Stomach (tissue), 8 donors: ENCODE measurements at regions not wholly inside any gene's neighbourhood (a gene's known extent, or its start where the extent isn't known, plus 50 kb on each side); places are given as distances from the start of the nearest gene placed in this dataset.

ENCODE experiments used
- DNase-seq, 2 donors: peaks; one replicate each; pipeline versions ENCODE4 v3.0.0 to v3.0.0-alpha.2; 2013 to 2019
- H3K27ac ChIP-seq, 5 donors: fragments of 200-600 bp in 4 of 5; sonication (generic) in 4 of 5; one replicate each; pipeline ENCODE4 v1.5.1; 2013 to 2019; ENCODE audit warnings: mild to moderate bottlenecking in 1 of 5, moderate library complexity in 1 of 5
- H3K27me3 ChIP-seq, 3 donors: fragments of 200-600 bp; sonication (generic); one replicate each; pipeline ENCODE4 v1.5.1; 2017 to 2019; ENCODE audit warnings: mixed run types in 1 of 3
- H3K36me3 ChIP-seq, 4 donors: fragments of 200-600 bp; sonication (generic); 1 replicate in 3 of 4; 2 replicates in 1 of 4; pipeline ENCODE4 v1.5.1; 2016 to 2019
- H3K4me1 ChIP-seq, 4 donors: fragments of 200-600 bp; sonication (generic); one replicate each; pipeline ENCODE4 v1.5.1; 2016 to 2019
- H3K4me3 ChIP-seq, 4 donors: fragments of 200-600 bp; sonication (generic) in 3 of 4; one replicate each; pipeline ENCODE4 v1.5.1; 2016 to 2019; ENCODE audit warnings: mild to moderate bottlenecking in 1 of 4
- H3K9me3 ChIP-seq, 4 donors: fragments of 200-600 bp; sonication (generic); one replicate each; pipeline ENCODE4 v1.5.1; 2016 to 2019
- EP300 ChIP-seq: sonication (generic); formaldehyde crosslinking; IDR thresholded peaks from one replicate; pipeline ENCODE4 v1.6.1; 2017; ENCODE audit warnings: antibody characterized with exemption
- POLR2A ChIP-seq, 4 donors: fragments of 450-650 bp; IDR thresholded peaks; one replicate each; pipeline ENCODE4 v1.6.1; 2016; ENCODE audit warnings: antibody characterized with exemption in 4 of 4, control low read depth in 2 of 4, mild to moderate bottlenecking in 1 of 4, moderate library complexity in 1 of 4
- POLR2AphosphoS5 ChIP-seq, 3 donors: sonication (generic); formaldehyde crosslinking; IDR thresholded peaks; one replicate each; pipeline ENCODE4 v1.6.1; 2016; ENCODE audit warnings: antibody characterized with exemption in 3 of 3
- WGBS, 5 donors: extraction: QIAGEN DNeasy Blood & Tissue Kit in 3 of 5; methylation state at CpG; one replicate each; pipeline versions ENCODE4 v1.1.5 to v1.1.7; 2013 to 2018; 5-methylcytosine and 5-hydroxymethylcytosine counted together
- intact Hi-C: fragments of 100-400 bp; cut with DNase I; formaldehyde crosslinking; loops from one replicate; pipeline ENCODE4 v1.15.1; 2023; ENCODE audit warnings: low total_unique reads
- TF ChIP-seq, protein P1 (sequence below), 7 experiments: fragments of 450-650 bp in 4 of 7; fragments of 200-600 bp in 3 of 7; sonication (generic) in 3 of 7; IDR thresholded peaks; one replicate each; pipeline ENCODE4 v1.5.1; 2016 to 2019; ENCODE audit warnings: antibody characterized with exemption in 7 of 7, control low read depth in 2 of 7, mild to moderate bottlenecking in 1 of 7
- donor health status: healthy with polysubstance abuse.
- donor health status: Bipolar disorder and iron deficiency.
- donor health status: healthy.

DNA sequence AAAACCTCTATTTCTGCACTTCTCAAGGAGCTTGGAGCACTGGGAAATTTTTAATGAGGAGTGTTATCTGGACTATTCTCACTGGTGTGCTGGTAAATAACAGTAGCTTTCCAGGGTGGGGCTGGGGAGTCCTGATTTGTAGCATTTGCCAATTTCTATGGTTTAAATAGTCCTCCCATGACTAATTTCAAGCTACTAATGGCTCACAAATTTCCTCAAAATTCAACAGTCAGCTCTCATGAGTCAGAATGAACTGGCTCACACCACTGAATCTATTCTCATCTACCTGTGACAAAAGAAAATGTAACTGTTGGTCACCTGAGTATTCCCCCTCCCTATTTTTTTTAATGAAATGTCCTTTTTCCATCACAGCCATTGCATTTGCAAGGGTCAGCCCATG, 449.6 kb downstream of the KIF16B start:
- no peak for DNase-seq

DNA sequence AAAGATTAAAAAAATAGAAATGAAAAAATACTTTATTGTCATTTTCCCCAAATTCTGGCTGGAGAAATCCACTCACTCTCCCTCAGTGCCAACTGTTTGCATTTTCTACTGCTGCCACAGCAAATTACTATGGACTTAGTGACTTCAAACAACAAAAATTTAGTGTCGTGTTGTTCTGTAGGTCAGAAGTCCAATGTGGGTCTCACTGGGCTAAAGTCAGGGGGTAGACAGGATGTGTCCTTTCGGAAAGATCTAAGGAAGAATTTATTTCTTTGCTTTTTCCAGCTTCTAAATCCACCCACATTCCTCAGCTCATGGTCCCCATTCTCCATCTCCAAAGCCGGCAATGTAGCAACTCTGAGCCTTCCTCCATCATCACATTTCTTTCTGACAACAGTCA, 453.3 kb downstream of the KIF16B start:
- H3K9me3 ChIP-seq = no peaks in the 10 kb centered on the region
- WGBS, 5 donors = 86 to 95% (median 89%) methylated on average over 3 of the region's 3 CpGs
- no peaks in the 10 kb centered on the region for H3K36me3 ChIP-seq
- H3K4me3 ChIP-seq = no peak overlapping the region
- no peak for DNase-seq
- intact Hi-C loops = no loop called here
- TF ChIP-seq POLR2A (IDR thresholded peaks at IDR 0.05) (no peak), POLR2AphosphoS5 (IDR thresholded peaks at IDR 0.05) (no peak), EP300 (no peak)
- no peaks in the 10 kb centered on the region for H3K4me1 ChIP-seq
- H3K27ac ChIP-seq = no peak overlapping the region
- H3K27me3 ChIP-seq = no peaks in the 10 kb centered on the region

More for the DNA sequence above, 449.6 kb downstream of the KIF16B start:
- Histone ChIP-seq H3K4me3 (no peak overlapping the region), H3K27ac (no peak overlapping the region), H3K27me3 (no peaks in the 10 kb centered on the region), H3K9me3 (peaks cover 0 to 2% (median 0%) of the 10 kb centered on the region in 4 donors), H3K36me3 (no peaks in the 10 kb centered on the region), H3K4me1 (no peaks in the 10 kb centered on the region)
- intact Hi-C loops = no loop called here
- no peak for TF ChIP-seq POLR2A (IDR thresholded peaks at IDR 0.05)
- no peak for TF ChIP-seq EP300
- TF ChIP-seq POLR2AphosphoS5 (IDR thresholded peaks at IDR 0.05) = no peak
- TF ChIP-seq, protein P1, sequence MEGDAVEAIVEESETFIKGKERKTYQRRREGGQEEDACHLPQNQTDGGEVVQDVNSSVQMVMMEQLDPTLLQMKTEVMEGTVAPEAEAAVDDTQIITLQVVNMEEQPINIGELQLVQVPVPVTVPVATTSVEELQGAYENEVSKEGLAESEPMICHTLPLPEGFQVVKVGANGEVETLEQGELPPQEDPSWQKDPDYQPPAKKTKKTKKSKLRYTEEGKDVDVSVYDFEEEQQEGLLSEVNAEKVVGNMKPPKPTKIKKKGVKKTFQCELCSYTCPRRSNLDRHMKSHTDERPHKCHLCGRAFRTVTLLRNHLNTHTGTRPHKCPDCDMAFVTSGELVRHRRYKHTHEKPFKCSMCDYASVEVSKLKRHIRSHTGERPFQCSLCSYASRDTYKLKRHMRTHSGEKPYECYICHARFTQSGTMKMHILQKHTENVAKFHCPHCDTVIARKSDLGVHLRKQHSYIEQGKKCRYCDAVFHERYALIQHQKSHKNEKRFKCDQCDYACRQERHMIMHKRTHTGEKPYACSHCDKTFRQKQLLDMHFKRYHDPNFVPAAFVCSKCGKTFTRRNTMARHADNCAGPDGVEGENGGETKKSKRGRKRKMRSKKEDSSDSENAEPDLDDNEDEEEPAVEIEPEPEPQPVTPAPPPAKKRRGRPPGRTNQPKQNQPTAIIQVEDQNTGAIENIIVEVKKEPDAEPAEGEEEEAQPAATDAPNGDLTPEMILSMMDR (IDR thresholded peaks at IDR 0.05) = no peak

DNA sequence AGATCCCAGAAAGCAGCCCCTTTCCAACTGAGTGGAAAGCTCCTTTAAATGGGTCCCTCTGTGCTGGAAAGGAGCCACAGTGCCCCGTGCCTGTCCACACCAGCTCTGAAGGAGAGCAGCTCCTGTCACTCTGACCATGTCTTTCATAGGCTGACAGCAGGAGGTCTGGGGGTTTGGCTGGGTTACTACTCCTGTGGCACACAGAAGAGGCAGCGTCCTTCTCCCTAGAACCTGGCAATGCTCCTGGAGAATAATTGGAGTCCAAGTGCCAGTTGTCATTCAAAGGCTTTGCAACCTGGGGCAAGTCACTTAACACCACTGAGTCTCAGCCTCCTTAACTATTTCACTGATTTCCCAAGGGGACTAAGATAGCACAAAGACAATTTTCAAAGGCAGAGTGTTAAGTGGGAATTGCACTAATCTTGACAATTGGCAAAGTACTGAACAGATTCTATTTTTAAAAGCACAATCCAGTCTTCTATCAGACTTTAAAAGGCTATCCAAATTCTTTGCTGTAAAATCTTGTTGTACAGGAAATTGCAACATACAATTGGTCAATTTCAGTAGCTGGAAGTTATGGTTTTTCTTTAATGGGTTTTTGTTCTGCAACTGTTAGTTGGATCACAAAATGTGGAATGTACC, 457.2 kb downstream of the KIF16B start:
- no peaks in the 10 kb centered on the region for H3K27me3 ChIP-seq
- H3K27ac ChIP-seq = no peak overlapping the region
- H3K4me3 ChIP-seq = no peak overlapping the region
- 57 to 79% (median 75%) methylated on average over 2 of the region's 2 CpGs for WGBS, 5 donors
- no peaks in the 10 kb centered on the region for H3K36me3 ChIP-seq
- H3K9me3 ChIP-seq = no peaks in the 10 kb centered on the region
- intact Hi-C loops = no loop called here
- no peaks in the 10 kb centered on the region for H3K4me1 ChIP-seq
- no peak for DNase-seq
- TF ChIP-seq POLR2AphosphoS5 (IDR thresholded peaks at IDR 0.05) = no peak

DNA sequence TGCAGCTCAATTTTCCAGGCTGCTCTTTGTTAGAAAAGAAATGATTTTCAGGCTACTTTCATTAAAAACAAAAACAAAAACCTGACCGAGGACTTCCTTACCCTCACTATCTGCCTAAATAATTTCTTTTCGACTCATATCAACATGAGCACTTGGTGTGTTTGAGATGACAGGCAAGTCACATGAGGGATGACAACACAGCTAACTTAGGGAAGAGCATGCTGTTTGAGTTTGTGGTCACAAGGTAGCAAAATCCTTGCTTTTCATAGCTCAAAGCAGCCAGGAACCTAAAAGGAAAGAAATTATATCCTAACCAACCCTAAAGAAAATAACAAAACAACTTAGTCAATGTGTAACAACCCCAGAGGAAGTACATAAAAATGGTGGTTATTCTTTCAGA, 459.5 kb downstream of the KIF16B start:
- 72 to 93% (median 79%) methylated on average over 2 of the region's 2 CpGs for WGBS, 5 donors
- Histone ChIP-seq H3K4me3 (no peak overlapping the region), H3K27me3 (no peaks in the 10 kb centered on the region), H3K36me3 (no peaks in the 10 kb centered on the region), H3K9me3 (no peaks in the 10 kb centered on the region), H3K4me1 (no peaks in the 10 kb centered on the region), H3K27ac (no peak overlapping the region)
- TF ChIP-seq EP300 (no peak), POLR2A (IDR thresholded peaks at IDR 0.05) (no peak), POLR2AphosphoS5 (IDR thresholded peaks at IDR 0.05) (no peak)
- TF ChIP-seq, protein P1 (IDR thresholded peaks at IDR 0.05) = no peak
- no peak for DNase-seq
- intact Hi-C loops = no loop called here

DNA sequence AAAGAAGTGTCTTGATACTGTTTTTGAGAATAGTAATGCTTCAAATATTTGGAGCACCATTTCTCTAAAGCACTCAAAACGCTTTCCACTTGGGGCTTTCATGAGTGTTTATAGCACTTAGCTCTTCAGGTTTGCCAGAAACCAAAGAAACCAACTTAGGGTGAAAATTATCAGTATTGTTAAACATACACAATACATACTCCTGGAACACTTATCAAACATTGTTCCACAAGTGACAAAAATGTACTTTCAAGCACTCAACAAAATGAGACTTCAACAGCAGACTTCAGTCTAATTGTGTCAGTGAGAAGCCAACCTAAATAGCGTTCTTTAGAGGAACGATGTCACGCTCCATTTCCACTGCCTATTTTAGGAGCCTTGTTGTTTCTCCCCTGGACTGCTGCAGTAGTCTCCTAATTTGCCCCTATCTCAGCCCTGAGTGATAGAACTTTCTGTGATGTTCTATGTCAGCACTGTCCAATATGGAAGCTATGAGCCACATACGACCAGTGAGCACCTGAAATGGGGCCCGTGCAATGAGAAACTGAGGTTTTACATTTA, 461.3 kb downstream of the KIF16B start:
- WGBS, 5 donors = 80 to 92% (median 91%) methylated on average over 6 of the region's 6 CpGs
- Histone ChIP-seq H3K4me3 (no peak overlapping the region), H3K27me3 (no peaks in the 10 kb centered on the region), H3K9me3 (no peaks in the 10 kb centered on the region), H3K4me1 (no peaks in the 10 kb centered on the region), H3K36me3 (no peaks in the 10 kb centered on the region), H3K27ac (no peak overlapping the region)
- intact Hi-C loops = no loop called here
- no peak for DNase-seq
- TF ChIP-seq EP300 = no peak
- TF ChIP-seq POLR2AphosphoS5 (IDR thresholded peaks at IDR 0.05) = no peak
- TF ChIP-seq POLR2A (IDR thresholded peaks at IDR 0.05) = no peak
- TF ChIP-seq, protein P1 (IDR thresholded peaks at IDR 0.05) = no peak
